Parathyroid adenoma (tissue), 2 donors: ENCODE measurements at regions not wholly inside any gene's neighbourhood (a gene's known extent, or its start where the extent isn't known, plus 50 kb on each side); places are given as distances from the start of the nearest gene placed in this dataset.

Experiments used
- H2AFZ ChIP-seq: fragments of 300-600 bp; sonication (generic); one replicate; pipeline ENCODE4 v1.7.0; 2017; ENCODE audit warnings: antibody characterized with exemption, mild to moderate bottlenecking
- H3K27ac ChIP-seq: fragments of 300-600 bp; sonication (generic); one replicate; pipeline ENCODE4 v1.7.0; 2017
- H3K27me3 ChIP-seq: fragments of 300-600 bp; sonication (generic); one replicate; pipeline ENCODE4 v1.7.0; 2017; ENCODE audit warnings: low read length; ENCODE audit not compliant: control insufficient read depth, insufficient read depth
- H3K36me3 ChIP-seq: fragments of 300-600 bp; sonication (generic); one replicate; pipeline ENCODE4 v1.7.0; 2017; ENCODE audit warnings: low read length; ENCODE audit not compliant: control insufficient read depth, insufficient read depth
- H3K4me1 ChIP-seq: fragments of 300-600 bp; sonication (generic); one replicate; pipeline ENCODE4 v1.7.0; 2017; ENCODE audit warnings: control low read depth
- H3K4me2 ChIP-seq: fragments of 300-600 bp; sonication (generic); one replicate; pipeline ENCODE4 v1.7.0; 2017; ENCODE audit warnings: low read length
- H3K4me3 ChIP-seq: fragments of 300-600 bp; sonication (generic); one replicate; pipeline ENCODE4 v1.7.0; 2017; ENCODE audit warnings: low read depth, low read length
- H3K79me2 ChIP-seq: fragments of 300-600 bp; sonication (generic); one replicate; pipeline ENCODE4 v1.7.0; 2017; ENCODE audit warnings: control low read depth
- H3K9ac ChIP-seq: fragments of 300-600 bp; sonication (generic); one replicate; pipeline ENCODE4 v1.7.0; 2017; ENCODE audit warnings: mild to moderate bottlenecking
- H3K9me3 ChIP-seq: fragments of 300-600 bp; sonication (generic); one replicate; pipeline ENCODE4 v1.7.0; 2017; ENCODE audit warnings: low read length; ENCODE audit not compliant: control insufficient read depth
- TF ChIP-seq, protein P1 (sequence below): fragments of 300-600 bp; sonication (generic); IDR thresholded peaks from one replicate; pipeline ENCODE4 v1.7.0; 2017; ENCODE audit warnings: antibody characterized with exemption, mild to moderate bottlenecking
- donor health status: primary hyperparathyroidism.

DNA sequence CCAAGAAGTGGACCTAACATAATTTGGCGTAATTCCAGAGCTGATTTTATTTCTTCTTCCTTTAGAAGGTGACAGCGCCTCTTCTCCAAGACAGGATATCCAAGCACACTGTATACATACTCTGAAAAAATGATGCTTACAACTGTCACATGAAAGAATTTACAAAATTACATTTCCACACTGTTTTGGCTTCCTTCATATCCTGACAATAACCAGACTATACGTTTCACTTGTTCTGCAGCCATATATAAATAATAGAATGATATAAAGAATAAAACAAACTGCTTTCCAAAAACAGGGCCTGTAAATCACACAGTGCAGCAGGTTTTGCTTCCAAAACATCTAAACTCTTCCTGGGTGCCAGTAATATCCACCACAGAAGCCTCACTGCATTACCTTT, 141.6 kb downstream of the FBXO8 start:
- H2AFZ ChIP-seq: no peak overlapping the region
- TF ChIP-seq, protein P1, sequence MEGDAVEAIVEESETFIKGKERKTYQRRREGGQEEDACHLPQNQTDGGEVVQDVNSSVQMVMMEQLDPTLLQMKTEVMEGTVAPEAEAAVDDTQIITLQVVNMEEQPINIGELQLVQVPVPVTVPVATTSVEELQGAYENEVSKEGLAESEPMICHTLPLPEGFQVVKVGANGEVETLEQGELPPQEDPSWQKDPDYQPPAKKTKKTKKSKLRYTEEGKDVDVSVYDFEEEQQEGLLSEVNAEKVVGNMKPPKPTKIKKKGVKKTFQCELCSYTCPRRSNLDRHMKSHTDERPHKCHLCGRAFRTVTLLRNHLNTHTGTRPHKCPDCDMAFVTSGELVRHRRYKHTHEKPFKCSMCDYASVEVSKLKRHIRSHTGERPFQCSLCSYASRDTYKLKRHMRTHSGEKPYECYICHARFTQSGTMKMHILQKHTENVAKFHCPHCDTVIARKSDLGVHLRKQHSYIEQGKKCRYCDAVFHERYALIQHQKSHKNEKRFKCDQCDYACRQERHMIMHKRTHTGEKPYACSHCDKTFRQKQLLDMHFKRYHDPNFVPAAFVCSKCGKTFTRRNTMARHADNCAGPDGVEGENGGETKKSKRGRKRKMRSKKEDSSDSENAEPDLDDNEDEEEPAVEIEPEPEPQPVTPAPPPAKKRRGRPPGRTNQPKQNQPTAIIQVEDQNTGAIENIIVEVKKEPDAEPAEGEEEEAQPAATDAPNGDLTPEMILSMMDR: no peak
- H3K4me1 ChIP-seq: no peaks in the 10 kb centered on the region
- no peak overlapping the region for H3K4me3 ChIP-seq
- H3K9me3 ChIP-seq: no peaks in the 10 kb centered on the region
- H3K79me2 ChIP-seq: no peaks in the 10 kb centered on the region
- H3K36me3 ChIP-seq: no peaks in the 10 kb centered on the region
- H3K27me3 ChIP-seq: no peaks in the 10 kb centered on the region
- no peak overlapping the region for H3K4me2 ChIP-seq
- no peak overlapping the region for H3K9ac ChIP-seq
- no peak overlapping the region for H3K27ac ChIP-seq

- Histone ChIP-seq H3K36me3 (no peaks in the 10 kb centered on the region), H3K9ac (no peak overlapping the region), H3K27ac (no peak overlapping the region), H3K4me3 (no peak overlapping the region), H3K9me3 (no peaks in the 10 kb centered on the region), H2AFZ (no peak overlapping the region), H3K4me1 (no peaks in the 10 kb centered on the region), H3K79me2 (no peaks in the 10 kb centered on the region), H3K27me3 (peaks cover 6% of the 10 kb centered on the region), H3K4me2 (no peak overlapping the region)
- TF ChIP-seq, protein P1: no peak
Measured at GRCh38 chr4:174138616-174139015, 144.9 kb downstream of the FBXO8 start.

GRCh38 chr4:174137698-174138097, 145.8 kb downstream of the FBXO8 start:
- H3K4me3 ChIP-seq: no peak overlapping the region
- no peaks in the 10 kb centered on the region for H3K9me3 ChIP-seq
- no peaks in the 10 kb centered on the region for H3K79me2 ChIP-seq
- H3K4me2 ChIP-seq: no peak overlapping the region
- H3K27ac ChIP-seq: no peak overlapping the region
- H3K9ac ChIP-seq: no peak overlapping the region
- no peaks in the 10 kb centered on the region for H3K36me3 ChIP-seq
- TF ChIP-seq, protein P1: no peak
- peaks cover 6% of the 10 kb centered on the region for H3K27me3 ChIP-seq
- H3K4me1 ChIP-seq: no peaks in the 10 kb centered on the region
- no peak overlapping the region for H2AFZ ChIP-seq

DNA sequence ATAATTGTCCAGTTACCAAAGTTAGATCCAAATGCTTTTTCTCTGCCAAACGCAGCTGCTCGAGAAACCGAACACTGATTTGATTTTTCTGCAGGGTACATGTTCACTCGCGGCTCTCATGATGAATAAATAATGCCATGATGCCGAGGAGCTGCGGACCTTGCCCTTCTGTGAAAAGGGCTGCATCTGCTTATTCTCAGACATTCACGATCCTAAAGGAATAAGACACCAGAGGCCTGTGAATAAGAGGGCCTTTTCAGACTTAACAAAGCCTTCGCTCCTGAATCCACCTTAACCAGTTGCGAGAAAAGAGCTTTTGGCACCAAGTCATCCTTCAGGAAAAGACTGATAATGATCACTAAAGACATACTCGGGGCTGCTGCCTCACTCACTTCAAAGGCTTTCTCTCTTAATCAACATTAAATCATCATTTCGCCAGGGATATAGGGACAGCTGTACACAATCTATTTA, 147.5 kb downstream of the FBXO8 start:
- no peaks in the 10 kb centered on the region for H3K4me1 ChIP-seq
- H3K4me2 ChIP-seq: no peak overlapping the region
- H3K9ac ChIP-seq: no peak overlapping the region
- H3K79me2 ChIP-seq: no peaks in the 10 kb centered on the region
- H3K9me3 ChIP-seq: no peaks in the 10 kb centered on the region
- no peak overlapping the region for H2AFZ ChIP-seq
- H3K27me3 ChIP-seq: peaks cover 6% of the 10 kb centered on the region
- no peak overlapping the region for H3K27ac ChIP-seq
- H3K4me3 ChIP-seq: no peak overlapping the region
- no peaks in the 10 kb centered on the region for H3K36me3 ChIP-seq
- TF ChIP-seq, protein P1: no peak

DNA sequence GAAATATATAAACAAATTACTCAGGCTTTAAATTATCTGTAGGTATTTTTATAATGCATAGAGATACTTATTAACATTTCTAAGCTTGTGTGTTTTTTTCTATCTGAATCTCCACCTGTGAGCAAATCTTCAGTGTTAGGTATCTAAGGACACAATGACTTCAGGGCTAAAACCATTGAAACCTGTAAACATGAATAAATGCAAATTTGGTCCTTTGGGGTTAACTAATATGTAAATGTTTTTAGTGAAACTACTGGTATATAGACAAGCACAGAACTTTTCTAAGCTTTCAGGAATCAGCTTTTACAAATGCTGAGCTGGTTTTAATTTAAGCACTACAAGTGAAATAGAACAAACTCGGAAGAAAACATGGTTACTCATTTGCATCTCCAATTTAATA, 147.9 kb downstream of the FBXO8 start:
- Histone ChIP-seq H3K9ac (no peak overlapping the region), H3K4me3 (no peak overlapping the region), H3K4me1 (no peaks in the 10 kb centered on the region), H3K36me3 (no peaks in the 10 kb centered on the region), H3K27ac (no peak overlapping the region), H3K27me3 (peaks cover 6% of the 10 kb centered on the region), H3K79me2 (no peaks in the 10 kb centered on the region), H3K9me3 (no peaks in the 10 kb centered on the region), H3K4me2 (no peak overlapping the region), H2AFZ (no peak overlapping the region)
- TF ChIP-seq, protein P1: no peak
